HG02623 (cell line): ENCODE measurements at regions not wholly inside any gene's neighbourhood (a gene's known extent, or its start where the extent isn't known, plus 50 kb on each side); places are given as distances from the start of the nearest gene placed in this dataset.

ENCODE experiments used
- ATAC-seq: cut with Tn5 transposase; IDR thresholded peaks from one replicate; pipeline ENCODE4 v1.9.1; 2021; ENCODE audit warnings: moderate library complexity; ENCODE audit not compliant: unreplicated experiment

- ATAC-seq = no peak
These were observed 50.8 kb upstream of the TSHZ2 start for GRCh38 chr20:52921340-52921739.

- no peak for ATAC-seq
These were observed 53.8 kb upstream of the TSHZ2 start for GRCh38 chr20:52918311-52918710.

GRCh38 chr20:52915564-52915963, 56.6 kb upstream of the TSHZ2 start:
- ATAC-seq = no peak

- no peak for ATAC-seq
These were observed 57.3 kb upstream of the TSHZ2 start for GRCh38 chr20:52914870-52915269.

GRCh38 chr20:52913650-52914387, 58.3 kb upstream of the TSHZ2 start:
- no peak for ATAC-seq

GRCh38 chr20:52905241-52905994, 66.7 kb upstream of the TSHZ2 start:
- ATAC-seq = no peak

GRCh38 chr20:52904837-52905236, 67.3 kb upstream of the TSHZ2 start:
- ATAC-seq = no peak

- no peak for ATAC-seq
These were observed 73.0 kb upstream of the TSHZ2 start for GRCh38 chr20:52899041-52899608.

GRCh38 chr20:52896348-52896747, 75.8 kb upstream of the TSHZ2 start:
- no peak for ATAC-seq

GRCh38 chr20:52895701-52896100, 76.5 kb upstream of the TSHZ2 start:
- no peak for ATAC-seq

GRCh38 chr20:52895235-52895634, 76.9 kb upstream of the TSHZ2 start:
- ATAC-seq = no peak

- no peak for ATAC-seq
These were observed 78.7 kb upstream of the TSHZ2 start for GRCh38 chr20:52893498-52893897.

- no peak for ATAC-seq
These were observed 80.1 kb upstream of the TSHZ2 start for GRCh38 chr20:52892023-52892422.

- ATAC-seq = no peak
These were observed 82.0 kb upstream of the TSHZ2 start for GRCh38 chr20:52890130-52890529.

- no peak for ATAC-seq
These were observed 82.9 kb upstream of the TSHZ2 start for GRCh38 chr20:52889225-52889624.

- ATAC-seq = no peak
These were observed 84.1 kb upstream of the TSHZ2 start for GRCh38 chr20:52888096-52888495.

- ATAC-seq = no peak
These were observed 91.2 kb upstream of the TSHZ2 start for GRCh38 chr20:52880997-52881396.

- ATAC-seq = no peak
These were observed 91.9 kb upstream of the TSHZ2 start for GRCh38 chr20:52880259-52880658.

- ATAC-seq = no peak
These were observed 97.9 kb upstream of the TSHZ2 start for GRCh38 chr20:52874241-52874640.

GRCh38 chr20:52869698-52870501, 102.3 kb upstream of the TSHZ2 start:
- no peak for ATAC-seq

- no peak for ATAC-seq
These were observed 102.9 kb upstream of the TSHZ2 start for GRCh38 chr20:52869276-52869675.
